Nephron progenitor cell (in vitro differentiated cells): ENCODE measurements at regions not wholly inside any gene's neighbourhood (a gene's known extent, or its start where the extent isn't known, plus 50 kb on each side); places are given as distances from the start of the nearest gene placed in this dataset.
A peak's percentile ranks its signal among the peaks of the same experiment; 100 is the strongest.

Experiments used
- DNase-seq: peaks from one replicate; pipeline ENCODE4 v3.0.0; 2021
- H3K27ac Mint-ChIP-seq: 2 replicates; pipeline ENCODE4 v1.8.0; 2021; ENCODE audit warnings: mild to moderate bottlenecking, moderate library complexity, mixed read lengths
- H3K27me3 Mint-ChIP-seq: 2 replicates; pipeline ENCODE4 v1.8.0; 2021; ENCODE audit warnings: mild to moderate bottlenecking, low read depth, mixed read lengths; ENCODE audit not compliant: poor library complexity
- H3K36me3 Mint-ChIP-seq: 2 replicates; pipeline ENCODE4 v1.8.0; 2021; ENCODE audit warnings: low read depth, mixed read lengths
- H3K4me1 Mint-ChIP-seq: 2 replicates; pipeline ENCODE4 v1.8.0; 2021; ENCODE audit warnings: mixed read lengths
- H3K4me3 Mint-ChIP-seq: 2 replicates; pipeline ENCODE4 v1.8.0; 2021; ENCODE audit warnings: mild to moderate bottlenecking, moderate library complexity, mixed read lengths
- H3K9me3 Mint-ChIP-seq: 2 replicates; pipeline ENCODE4 v1.8.0; 2021; ENCODE audit warnings: mild to moderate bottlenecking, moderate library complexity, mixed read lengths
- CTCF ChIP-seq: fragments of 200-600 bp; sonication (generic); IDR thresholded peaks from 2 replicates; pipeline ENCODE4 v1.5.0; 2021; ENCODE audit warnings: antibody characterized with exemption

GRCh38 chr1:13878021-13878420, 178.0 kb downstream of the PRDM2 start:
- no peak overlapping the region for H3K27ac Mint-ChIP-seq
- TF ChIP-seq CTCF = no peak
- H3K4me1 Mint-ChIP-seq = peaks cover 15% of the 10 kb centered on the region
- H3K36me3 Mint-ChIP-seq = no peaks in the 10 kb centered on the region
- no peak for DNase-seq
- no peak overlapping the region for H3K4me3 Mint-ChIP-seq
- H3K27me3 Mint-ChIP-seq = peaks cover 20% of the 10 kb centered on the region
- H3K9me3 Mint-ChIP-seq = peaks cover 14% of the 10 kb centered on the region

- H3K27me3 Mint-ChIP-seq = peaks cover 22% of the 10 kb centered on the region
Measured at GRCh38 chr1:13878451-13878850, 178.5 kb downstream of the PRDM2 start.

GRCh38 chr1:13881385-13882088, 181.5 kb downstream of the PRDM2 start:
- DNase-seq = no peak

More at GRCh38 chr1:13878451-13878850, 178.5 kb downstream of the PRDM2 start:
- no peak for TF ChIP-seq CTCF
- H3K4me1 Mint-ChIP-seq = peaks cover 10% of the 10 kb centered on the region
- peaks cover 14% of the 10 kb centered on the region for H3K9me3 Mint-ChIP-seq
- H3K4me3 Mint-ChIP-seq = no peak overlapping the region
- no peak overlapping the region for H3K27ac Mint-ChIP-seq
- H3K36me3 Mint-ChIP-seq = no peaks in the 10 kb centered on the region
- DNase-seq = no peak

GRCh38 chr1:13888351-13888986, 188.5 kb downstream of the PRDM2 start:
- Mint-ChIP-seq H3K27ac (no peak overlapping the region), H3K36me3 (no peaks in the 10 kb centered on the region), H3K9me3 (peaks cover 16% of the 10 kb centered on the region), H3K27me3 (peaks cover 31% of the 10 kb centered on the region), H3K4me3 (no peak overlapping the region), H3K4me1 (peaks cover 12% of the 10 kb centered on the region)
- peak; percentile 23 for DNase-seq
- TF ChIP-seq CTCF = no peak

More at GRCh38 chr1:13881385-13882088, 181.5 kb downstream of the PRDM2 start:
- peaks cover 3% of the 10 kb centered on the region for H3K9me3 Mint-ChIP-seq
- H3K4me1 Mint-ChIP-seq = peaks cover 7% of the 10 kb centered on the region
- H3K36me3 Mint-ChIP-seq = no peaks in the 10 kb centered on the region
- H3K27me3 Mint-ChIP-seq = peaks cover 44% of the 10 kb centered on the region
- H3K4me3 Mint-ChIP-seq = no peak overlapping the region
- no peak for TF ChIP-seq CTCF
- H3K27ac Mint-ChIP-seq = no peak overlapping the region

- no peak overlapping the region for H3K4me3 Mint-ChIP-seq
- peaks cover 31% of the 10 kb centered on the region for H3K27me3 Mint-ChIP-seq
- DNase-seq = no peak
- peaks cover 16% of the 10 kb centered on the region for H3K9me3 Mint-ChIP-seq
- H3K4me1 Mint-ChIP-seq = peaks cover 23% of the 10 kb centered on the region
- TF ChIP-seq CTCF = no peak
- H3K36me3 Mint-ChIP-seq = no peaks in the 10 kb centered on the region
- H3K27ac Mint-ChIP-seq = no peak overlapping the region
Measured at GRCh38 chr1:13889495-13889894, 189.5 kb downstream of the PRDM2 start.
